ENCODE measurements at regions not wholly inside any gene's neighbourhood (a gene's known extent, or its start where the extent isn't known, plus 50 kb on each side); places are given as distances from the start of the nearest gene placed in this dataset.
"Not testable (repeated sequence)": the region's sequence is repeated elsewhere in the genome, so short reads cannot be mapped to it uniquely, and the experiment has no call there.

GRCh38 chr6:121698617-121699016, 263.2 kb downstream of the GJA1 start:
- DNase-seq = no peak

- not testable (repeated sequence) for DNase-seq
These were observed 267.7 kb downstream of the GJA1 start for GRCh38 chr6:121703129-121703528.

DNA sequence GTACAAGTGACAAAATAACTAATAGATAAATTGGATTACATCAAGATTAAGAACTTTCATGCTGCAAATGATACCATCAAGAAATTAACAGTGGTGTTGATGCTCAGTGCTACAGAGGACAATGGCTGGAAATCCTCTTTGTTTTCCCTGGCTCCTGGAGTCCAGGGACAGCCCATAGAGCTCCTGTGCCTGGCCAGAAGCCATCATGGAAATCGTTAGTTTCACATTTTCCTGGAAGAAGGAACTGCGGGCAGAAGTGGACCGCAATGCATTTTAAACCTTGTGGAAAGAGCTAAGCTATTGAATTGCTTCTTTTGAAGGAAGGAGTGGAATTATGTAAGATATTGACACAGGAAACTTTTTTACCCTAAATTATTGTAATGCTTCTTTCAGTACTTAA, 276.0 kb downstream of the GJA1 start:
- no peak for DNase-seq

DNA sequence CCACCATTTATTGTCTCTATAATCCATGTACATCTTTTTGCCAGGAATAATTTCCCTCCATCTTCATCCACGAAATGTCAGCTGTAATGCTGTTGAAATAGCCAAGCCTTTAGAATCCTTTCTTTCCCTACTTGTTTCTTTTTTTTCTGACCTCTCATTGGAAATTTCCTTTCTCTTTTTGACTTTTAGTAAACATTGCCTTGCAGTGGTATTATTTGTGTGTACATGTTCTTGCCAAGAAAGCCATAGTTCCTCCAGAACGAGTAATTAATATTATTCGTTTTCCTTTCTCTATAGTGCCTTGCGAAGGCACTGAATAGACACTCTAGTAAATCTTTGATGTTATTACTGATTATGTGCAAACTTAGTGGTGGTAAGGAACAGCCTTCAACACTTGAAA, 282.2 kb downstream of the GJA1 start:
- DNase-seq = no peak

GRCh38 chr6:121720867-121721266, 285.4 kb downstream of the GJA1 start:
- DNase-seq = not testable (repeated sequence)

DNA sequence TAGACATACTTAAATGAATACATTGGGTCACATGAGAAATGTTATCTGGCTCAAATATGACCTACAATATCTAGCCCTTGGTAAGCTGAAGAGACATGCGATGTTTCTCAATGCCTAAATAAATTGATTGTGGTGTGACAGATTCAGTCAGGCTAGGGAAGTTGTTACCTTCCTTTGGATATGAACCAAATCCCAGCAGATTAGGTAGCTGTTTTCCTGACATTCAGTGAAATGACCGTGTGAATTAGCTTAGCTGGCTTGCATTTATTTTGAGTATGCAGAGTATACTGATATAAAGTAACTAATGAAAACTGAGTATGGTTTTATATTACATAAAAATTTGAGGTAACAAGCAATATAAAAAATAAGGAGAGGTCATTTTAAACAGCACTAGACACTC, 288.2 kb downstream of the GJA1 start:
- no peak for DNase-seq

GRCh38 chr6:121724576-121724975, 289.1 kb downstream of the GJA1 start:
- no peak for DNase-seq

GRCh38 chr6:121726596-121726995, 291.1 kb downstream of the GJA1 start:
- no peak for DNase-seq

DNA sequence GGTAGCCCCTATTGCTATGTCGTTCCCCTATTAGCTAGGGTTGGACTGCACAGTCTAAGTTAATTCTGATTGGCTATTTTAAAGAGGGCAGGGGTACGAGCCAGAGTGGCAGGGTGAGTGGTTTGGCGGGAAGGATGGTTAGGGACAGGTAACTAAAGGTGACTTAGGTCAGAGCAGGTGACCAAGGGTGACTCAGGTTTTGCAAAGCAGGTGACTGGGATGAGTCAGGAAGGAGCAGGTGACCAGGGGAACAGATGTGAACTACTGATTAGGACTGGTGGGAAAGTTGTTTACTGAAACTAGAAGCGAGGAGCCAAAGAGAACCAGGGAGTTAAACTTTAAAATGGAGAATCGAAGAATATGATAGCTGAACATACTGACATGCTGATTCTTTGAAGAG, 295.2 kb downstream of the GJA1 start:
- no peak for DNase-seq

GRCh38 chr6:121731381-121731780, 295.9 kb downstream of the GJA1 start:
- DNase-seq = no peak

DNA sequence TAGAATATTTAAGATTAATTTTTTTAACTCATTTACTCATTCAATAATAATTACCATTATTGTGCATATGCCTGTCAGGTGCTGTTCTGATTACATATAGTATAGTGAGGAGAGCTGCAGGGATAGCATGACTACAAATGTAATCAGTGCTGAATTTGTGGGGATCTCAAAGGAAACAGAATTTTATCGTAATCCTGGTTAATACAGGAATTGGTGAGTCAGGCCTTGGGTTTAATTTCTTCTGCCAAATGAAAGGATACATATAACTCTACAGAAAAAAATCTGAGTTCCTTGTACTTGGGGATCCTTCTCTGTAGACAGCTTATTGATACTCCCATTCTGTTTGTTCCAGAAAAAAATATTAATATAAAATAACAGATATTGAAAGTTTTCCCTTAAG, 297.2 kb downstream of the GJA1 start:
- DNase-seq = no peak

GRCh38 chr6:121733234-121733633, 297.8 kb downstream of the GJA1 start:
- no peak for DNase-seq

- DNase-seq = not testable (repeated sequence)
These were observed 304.7 kb downstream of the GJA1 start for GRCh38 chr6:121740188-121740587.

DNA sequence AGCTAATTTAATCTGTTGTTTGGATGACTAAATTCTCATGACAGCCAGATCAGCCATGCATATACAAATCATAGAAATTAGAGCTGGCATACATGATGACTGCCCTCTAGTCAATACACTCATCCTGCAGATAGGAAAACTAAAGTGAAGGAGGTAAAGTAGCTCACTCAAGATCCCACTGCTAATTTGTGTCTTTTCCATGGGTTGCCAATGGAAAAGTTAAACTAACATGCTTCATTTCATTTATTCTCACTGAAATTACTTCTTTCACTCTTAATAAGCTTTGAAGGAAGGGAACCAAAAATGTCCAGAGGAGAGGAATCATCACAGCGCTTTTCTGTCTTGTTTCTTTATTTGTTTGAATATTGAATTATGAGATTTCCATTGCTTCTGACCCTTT, 308.2 kb downstream of the GJA1 start:
- DNase-seq = no peak

DNA sequence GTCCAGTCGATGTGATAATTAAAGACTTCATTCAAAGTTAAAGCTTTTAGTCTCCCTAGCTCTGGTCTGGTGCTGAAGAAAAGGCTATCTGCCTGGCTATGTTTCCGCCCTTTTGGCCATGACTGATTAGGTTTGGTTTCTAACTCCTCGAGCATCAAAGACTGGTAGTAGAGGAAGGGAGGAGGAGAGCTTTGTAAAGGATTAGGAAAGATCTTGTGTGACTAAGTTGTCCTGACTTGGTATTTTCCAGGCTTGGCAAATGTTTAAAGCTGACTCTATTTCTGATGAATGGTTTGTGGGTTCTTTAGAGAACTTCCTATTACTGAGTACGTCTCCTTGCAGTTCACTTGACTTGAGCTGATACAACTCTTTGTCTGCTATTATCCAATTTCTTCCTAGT, 312.9 kb downstream of the GJA1 start:
- no peak for DNase-seq

DNA sequence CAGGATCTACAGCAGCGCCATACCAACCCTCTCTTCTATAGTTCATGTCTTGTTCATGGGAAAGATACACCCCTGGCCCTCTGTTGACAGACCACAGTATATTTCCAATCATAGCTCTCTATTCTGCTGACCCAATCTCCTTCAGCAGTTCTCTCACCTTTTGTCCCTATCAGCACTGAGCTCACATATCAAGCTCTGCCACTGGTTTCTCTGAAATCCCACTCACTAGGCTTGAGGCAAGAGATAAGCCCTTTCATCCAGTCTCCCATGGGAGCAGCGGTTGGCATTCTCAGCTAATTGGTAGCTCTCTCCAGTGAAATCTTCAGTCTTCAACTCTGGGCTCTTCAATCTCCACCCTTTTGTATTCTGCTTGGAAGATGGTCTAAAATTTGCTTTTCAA, 313.4 kb downstream of the GJA1 start:
- no peak for DNase-seq

DNA sequence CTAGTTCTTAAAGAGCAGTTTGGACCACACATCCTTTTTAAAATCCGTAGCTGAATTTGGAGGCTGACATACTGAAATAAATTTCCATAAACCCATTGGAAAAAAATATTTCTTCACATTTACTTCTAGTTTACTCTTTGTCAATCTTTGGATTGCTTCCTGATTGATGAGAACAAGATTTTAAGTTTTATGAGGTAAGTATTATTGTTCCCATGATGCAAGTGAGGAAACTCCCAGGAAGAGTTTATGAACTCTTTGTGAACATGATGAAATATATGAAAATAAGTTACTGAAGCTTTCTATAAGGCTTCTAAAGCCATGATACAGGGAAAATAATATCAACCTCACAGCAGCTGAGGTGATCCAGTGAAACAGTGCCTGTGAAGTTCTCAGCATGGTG, 320.0 kb downstream of the GJA1 start:
- DNase-seq = no peak

DNA sequence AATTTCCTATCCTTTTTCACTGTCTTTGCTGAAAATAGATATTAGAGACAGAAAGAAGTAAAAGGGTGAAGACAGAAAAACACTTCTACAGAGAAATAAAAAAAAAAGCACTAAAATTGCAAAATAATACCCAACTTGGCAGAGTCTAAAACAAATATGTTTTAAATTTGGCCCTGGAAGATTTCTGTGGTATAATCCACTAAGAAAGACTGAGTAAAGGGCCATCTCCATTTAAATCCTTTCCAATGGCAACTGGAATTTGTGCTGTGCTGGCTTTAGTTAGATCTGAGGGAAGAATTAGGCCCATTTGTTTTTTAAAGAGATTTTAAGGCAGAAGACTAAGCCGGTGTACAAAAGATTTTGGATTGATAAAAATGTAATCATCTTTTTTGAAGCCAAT, 321.2 kb downstream of the GJA1 start:
- no peak for DNase-seq

- DNase-seq = no peak
These were observed 323.9 kb downstream of the GJA1 start for GRCh38 chr6:121759370-121759769.

DNA sequence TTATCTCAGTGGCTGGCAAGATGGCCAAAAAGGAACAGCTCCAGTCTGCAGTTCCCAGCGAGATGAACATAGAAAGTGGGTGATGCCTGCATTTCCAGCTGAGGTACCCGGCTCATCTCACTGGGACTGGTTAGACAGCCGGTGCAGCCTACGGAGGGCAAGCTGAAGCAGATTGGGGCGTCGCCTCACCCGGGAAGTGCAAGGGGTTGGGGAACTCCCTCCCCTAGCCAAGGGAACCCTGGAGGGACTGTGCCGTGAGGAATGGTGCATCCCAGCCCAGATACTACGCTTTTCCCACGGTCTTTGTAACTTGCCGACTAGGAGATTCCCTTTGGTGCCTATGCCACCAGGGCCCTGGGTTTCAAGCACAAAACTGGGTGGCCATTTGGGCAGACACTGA, 324.7 kb downstream of the GJA1 start:
- no peak for DNase-seq

GRCh38 chr6:121760745-121761144, 325.3 kb downstream of the GJA1 start:
- DNase-seq = no peak

- no peak for DNase-seq
These were observed 329.0 kb downstream of the GJA1 start for GRCh38 chr6:121764493-121764892.

GRCh38 chr6:121765060-121765459, 329.6 kb downstream of the GJA1 start:
- no peak for DNase-seq

DNA sequence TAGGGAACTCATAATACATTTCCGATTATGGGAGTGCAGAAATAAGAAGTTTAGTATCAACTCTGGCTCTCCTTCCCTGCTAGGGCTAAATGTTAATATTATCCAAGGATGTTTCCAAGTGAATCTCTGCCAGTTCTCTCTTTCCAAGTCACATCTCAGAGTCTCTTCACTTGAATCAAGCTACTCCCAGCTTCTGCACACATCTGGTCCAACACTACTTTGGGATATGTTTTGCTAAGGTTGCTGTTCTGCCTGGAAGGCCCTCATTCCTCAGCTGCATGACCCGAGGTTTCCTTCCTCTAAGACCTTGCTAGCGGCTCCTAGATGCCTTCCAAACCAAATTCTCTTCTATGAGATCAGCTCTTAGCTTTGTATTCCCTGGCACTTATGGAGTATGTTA, 331.8 kb downstream of the GJA1 start:
- no peak for DNase-seq

DNA sequence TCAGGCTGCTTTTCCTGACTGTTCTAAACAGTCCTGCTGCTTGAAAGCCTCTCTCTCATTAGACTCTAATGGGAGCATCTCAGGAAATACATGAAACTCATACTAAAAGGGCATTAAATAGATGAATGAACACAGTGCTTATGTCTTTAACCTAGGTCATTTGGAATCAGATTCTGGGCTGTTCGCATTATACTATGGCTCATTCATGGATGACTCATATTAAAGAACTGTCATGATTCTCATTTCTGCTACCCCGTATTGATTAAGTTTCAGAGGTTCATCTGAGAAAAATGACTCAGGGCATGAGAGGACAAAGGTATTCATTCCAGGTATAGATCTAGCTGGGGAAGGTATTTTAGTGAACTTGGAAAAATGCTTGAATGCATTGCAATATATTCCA, 335.5 kb downstream of the GJA1 start:
- no peak for DNase-seq

Data from DMS79 (cell line).